Right renal cortex interstitium (tissue), 3 donors: ENCODE measurements at regions not wholly inside any gene's neighbourhood (a gene's known extent, or its start where the extent isn't known, plus 50 kb on each side); places are given as distances from the start of the nearest gene placed in this dataset.
A peak's percentile ranks its signal among the peaks of the same experiment; 100 is the strongest.

ENCODE experiments used
- DNase-seq, 3 donors: peaks; one replicate each; pipeline ENCODE4 v3.0.0-alpha.2; 2013; ENCODE audit warnings: low read depth in 3 of 3, low spot score in 2 of 3

GRCh38 chr10:105328503-105329133 is 687.5 kb downstream of the SORCS3 start:
- peak; percentile 67 to 70 (median 69) for DNase-seq
